GM21528 (cell line): ENCODE measurements at regions not wholly inside any gene's neighbourhood (a gene's known extent, or its start where the extent isn't known, plus 50 kb on each side); places are given as distances from the start of the nearest gene placed in this dataset.

Experiments used
- ATAC-seq: cut with Tn5 transposase; IDR thresholded peaks from one replicate; pipeline ENCODE4 v1.9.1; 2021; ENCODE audit warnings: mild to moderate bottlenecking, moderate library complexity; ENCODE audit not compliant: unreplicated experiment, low FRiP score

DNA sequence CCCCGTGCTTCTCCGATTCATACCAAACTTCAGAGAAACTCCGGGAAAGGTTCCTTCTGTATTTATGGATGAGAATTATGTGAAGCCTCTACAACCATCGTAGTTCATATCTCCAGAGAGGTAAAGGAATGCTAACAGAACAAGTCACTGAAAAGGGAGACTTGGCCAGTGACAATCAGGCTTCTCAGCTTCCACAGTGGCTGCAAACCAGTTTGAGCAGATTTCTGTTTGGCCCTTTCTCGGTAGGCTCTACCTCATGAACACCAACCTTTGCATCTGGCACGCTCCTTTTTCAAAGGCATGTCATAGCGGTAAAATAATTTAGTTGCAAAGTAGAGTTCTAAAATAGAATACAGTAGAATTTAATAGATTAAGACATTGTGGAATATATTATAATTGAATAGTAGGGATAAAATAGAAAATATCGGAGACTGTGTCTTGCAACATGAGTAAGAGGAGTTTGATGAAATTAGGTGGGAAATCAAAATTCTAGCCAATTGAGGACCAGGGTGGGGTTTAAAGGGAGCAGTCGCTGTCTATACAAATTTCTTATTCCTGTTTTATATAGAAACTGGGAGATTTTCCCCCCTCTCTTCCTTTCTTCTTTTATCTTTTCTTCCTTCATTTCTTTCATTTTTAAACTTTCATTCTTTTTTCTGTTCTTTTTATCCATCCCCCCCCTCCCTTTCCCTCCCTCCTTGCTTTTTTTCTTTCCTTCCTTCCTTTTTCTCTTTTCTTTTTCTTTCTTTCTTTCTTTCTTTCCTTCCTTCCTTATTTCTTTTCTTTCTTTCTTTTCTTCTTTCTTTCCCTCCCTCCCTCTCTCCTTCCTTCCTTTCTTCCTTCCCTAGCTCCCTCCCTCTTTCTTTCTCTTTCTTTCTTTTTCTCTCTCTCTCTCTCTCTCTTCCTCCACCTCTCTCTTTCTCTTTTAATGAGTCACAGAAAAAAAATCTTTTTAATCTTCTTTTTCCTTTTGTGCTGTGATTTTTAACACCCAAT lies 161.5 kb upstream of the KLF6 start:
- no peak for ATAC-seq

GRCh38 chr10:3945026-3945425 lies 160.0 kb upstream of the KLF6 start:
- ATAC-seq: no peak

DNA sequence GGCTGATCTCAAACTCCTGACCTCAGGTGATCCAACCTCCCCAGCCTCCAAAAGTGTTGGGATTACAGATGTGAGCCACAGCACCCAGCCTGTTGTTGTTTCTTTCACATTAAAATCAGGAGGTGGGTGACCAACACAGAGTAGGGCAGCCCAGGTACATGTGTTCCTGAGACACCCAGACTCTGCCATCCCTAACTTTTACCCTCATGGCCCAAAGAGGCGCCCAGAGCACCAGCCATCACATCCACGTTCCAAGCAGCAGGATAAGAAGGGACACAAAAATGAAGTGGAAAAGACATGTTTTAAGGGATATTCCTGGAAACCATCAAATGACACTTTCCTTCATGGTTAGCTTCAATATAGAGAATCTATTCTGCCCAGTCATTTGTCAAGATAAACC lies 159.6 kb upstream of the KLF6 start:
- no peak for ATAC-seq

GRCh38 chr10:3943695-3944257 lies 158.8 kb upstream of the KLF6 start:
- ATAC-seq: no peak

GRCh38 chr10:3942937-3943489 lies 158.0 kb upstream of the KLF6 start:
- ATAC-seq: no peak

- ATAC-seq: no peak
Observed at GRCh38 chr10:3941676-3942075, 156.7 kb upstream of the KLF6 start.

DNA sequence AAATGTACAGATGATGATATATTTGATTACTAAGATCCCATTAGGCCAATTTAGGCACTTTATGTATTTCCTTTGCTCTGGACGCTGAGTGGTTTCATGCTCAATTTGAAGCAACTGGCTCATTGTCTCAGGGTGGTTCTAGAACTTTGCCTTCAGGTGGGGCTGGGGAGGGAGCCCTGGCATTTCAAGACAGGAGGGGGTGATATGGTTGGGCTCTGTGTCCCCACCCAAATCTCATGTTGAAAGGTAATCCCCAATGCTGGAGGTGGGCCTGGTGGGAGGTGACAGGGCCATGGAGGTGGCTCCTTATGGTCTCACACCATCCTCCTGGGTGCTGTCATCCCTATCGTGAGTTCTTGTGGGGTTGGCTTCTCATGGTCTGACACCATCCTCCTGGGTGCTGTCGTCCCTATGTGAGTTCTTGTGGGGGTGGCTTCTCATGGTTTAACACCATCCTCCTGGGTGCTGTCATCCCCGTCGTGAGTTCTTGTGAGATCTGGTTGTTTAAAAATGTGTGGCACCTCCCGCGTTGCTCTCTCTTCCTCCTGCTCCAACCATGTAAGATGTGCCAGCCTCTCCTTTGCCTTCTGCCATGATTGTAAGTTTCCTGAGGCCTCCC lies 151.5 kb upstream of the KLF6 start:
- ATAC-seq: no peak

GRCh38 chr10:3935933-3936359 lies 150.9 kb upstream of the KLF6 start:
- no peak for ATAC-seq

GRCh38 chr10:3935141-3935540 lies 150.1 kb upstream of the KLF6 start:
- ATAC-seq: peak; percentile 98

- ATAC-seq: no peak
Observed at GRCh38 chr10:3933733-3934132, 148.7 kb upstream of the KLF6 start.

DNA sequence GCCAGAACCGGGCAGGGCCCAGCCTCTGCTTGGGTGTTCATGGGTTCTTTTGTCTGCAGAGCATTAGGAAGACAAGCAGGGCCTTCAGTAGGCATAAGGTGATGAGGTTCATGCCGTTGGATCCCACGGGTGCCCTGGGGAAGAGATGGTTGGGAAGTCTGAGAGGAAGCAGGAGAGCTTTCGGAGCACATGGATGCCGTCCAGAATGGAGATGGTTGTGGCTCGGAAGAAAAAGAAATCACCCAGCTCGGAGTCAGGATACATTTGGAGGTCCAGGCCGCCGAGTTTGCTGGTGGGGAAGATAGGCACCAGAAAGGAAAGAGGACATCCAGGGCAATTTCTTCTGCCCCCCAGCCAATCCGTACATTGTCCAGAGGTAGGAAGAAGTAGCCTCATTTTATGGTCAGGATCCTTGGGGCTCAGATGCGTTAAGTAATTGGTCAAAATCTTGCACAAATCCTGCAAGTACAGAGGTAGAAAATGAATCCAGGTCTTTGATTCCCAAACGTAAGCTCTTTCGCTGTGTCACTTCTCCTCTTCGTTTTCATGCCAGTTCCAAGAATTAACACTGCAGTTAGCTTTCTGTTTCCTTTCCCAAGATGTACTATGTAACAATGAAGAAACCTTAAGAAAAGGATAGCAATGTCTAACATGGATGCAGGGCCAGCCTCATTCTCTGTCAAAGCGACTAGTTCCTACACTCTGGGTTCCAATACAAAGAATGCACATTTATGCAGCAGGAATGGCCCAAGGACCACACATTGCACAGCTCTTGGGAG lies 147.8 kb upstream of the KLF6 start:
- no peak for ATAC-seq

DNA sequence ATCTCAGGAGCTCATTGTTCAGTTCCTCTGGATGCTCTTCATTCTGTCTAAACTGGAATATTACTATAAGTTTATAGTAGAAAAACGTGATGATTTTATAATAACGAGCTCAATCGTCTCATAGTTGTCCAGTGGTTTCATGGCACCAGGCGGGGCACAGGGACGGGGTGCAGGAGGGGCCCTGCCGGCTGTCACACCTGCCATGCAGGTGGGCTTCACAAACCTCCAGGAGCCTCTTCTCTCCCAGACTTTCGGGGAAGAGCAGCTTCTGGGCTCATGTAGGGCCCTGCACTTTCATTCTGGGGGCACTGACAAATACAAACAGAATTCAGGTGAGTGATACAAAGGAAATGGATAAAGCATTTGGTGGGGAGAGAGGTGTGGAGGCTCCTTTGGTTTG lies 146.9 kb upstream of the KLF6 start:
- no peak for ATAC-seq

DNA sequence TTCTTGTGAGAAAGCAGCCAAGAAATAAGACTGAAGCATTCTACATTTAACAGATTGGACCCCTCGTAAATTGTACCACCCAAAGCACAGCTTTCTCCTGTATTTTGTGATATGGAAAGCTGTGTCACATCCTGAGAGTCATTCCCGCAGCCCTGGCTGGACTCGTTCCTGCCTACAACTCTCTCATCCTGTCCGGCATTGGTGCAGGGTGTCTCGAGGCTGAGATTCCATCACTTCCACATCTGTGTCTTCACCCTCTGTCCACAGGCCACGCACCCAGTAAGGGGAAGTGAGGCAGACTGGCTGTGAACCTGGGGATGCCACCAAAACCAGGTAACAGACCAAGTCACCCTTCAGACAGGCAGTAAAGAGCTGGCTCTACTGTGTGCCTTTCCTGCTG lies 146.2 kb upstream of the KLF6 start:
- ATAC-seq: no peak

GRCh38 chr10:3928569-3928968 lies 143.6 kb upstream of the KLF6 start:
- no peak for ATAC-seq

GRCh38 chr10:3928078-3928477 lies 143.1 kb upstream of the KLF6 start:
- ATAC-seq: no peak

DNA sequence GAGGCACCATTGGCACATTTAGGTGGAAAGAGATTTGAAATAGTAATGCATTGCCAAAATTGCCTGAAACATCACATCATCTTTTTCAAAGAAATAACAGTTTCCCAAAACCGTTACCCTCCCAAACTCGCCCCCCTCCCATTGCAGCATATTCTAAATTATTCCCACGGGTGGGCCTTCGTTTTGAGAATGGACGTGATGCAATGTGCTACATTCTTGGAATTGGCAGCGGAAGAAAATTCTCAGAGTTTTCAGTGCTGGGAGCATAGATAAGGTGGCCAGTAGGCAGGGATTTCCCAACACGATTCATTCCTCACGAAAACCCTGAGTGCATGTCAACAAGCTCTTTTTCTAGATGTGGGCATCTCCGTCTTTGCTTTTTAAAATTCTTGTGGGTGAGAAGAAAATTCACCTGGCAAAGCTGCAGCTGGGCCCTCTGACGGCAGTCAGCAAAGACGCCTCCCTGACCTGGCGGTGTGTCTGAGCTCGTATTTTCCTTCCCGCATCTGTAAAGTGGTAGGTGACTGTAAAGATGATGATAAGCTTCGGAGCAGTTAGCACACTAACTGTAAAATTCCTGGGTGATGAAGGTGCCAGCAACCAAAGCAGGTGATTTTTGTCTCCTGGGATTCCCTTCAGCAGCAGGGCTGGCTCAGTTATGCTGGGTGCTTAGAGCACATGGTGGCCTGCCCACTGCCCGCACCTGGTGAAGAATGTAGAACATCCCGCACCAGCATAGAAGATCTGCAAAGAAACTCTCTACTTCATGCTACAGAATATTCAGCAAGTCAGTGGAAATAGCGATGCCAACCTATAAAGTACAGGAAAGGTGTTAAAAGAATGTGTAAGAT lies 141.9 kb upstream of the KLF6 start:
- ATAC-seq: no peak

GRCh38 chr10:3926258-3926657 lies 141.2 kb upstream of the KLF6 start:
- no peak for ATAC-seq

DNA sequence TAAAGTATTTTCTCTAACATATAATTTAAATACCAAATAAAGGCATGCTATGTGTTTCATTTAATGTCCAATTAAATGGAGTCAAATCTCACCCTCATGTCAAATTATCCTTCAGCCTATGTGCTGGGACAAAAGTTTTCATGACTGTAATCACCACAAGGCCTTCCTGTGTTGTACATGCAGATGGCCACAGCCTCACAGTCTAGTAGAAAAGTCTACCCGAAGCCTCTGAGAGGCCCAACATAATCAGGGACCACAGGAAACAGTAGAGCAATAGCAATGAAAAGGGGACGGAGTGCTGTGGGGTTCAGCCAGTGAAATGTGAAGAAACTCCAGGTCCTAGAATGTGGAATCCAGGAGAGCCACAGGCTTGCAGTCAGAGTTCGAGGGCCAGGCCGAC lies 140.2 kb upstream of the KLF6 start:
- no peak for ATAC-seq

DNA sequence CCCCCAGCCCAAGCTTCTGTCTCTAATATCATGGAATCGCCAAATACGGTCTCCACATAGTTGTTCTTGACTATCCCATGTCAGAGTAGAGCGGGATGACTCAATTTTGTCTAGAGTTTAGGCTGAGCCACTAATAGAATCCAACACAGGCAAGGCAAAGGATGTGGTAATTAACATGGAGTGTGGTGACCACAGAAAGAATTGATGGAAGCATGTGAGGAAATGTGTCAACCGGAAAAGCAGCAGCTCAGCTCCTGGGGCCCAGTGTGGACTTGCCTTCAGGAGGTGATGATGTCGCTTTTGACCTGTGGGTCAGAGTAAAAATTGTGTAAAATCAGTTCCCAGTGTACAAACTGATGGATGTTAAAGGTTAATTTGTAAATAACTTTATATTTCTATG lies 139.3 kb upstream of the KLF6 start:
- no peak for ATAC-seq

DNA sequence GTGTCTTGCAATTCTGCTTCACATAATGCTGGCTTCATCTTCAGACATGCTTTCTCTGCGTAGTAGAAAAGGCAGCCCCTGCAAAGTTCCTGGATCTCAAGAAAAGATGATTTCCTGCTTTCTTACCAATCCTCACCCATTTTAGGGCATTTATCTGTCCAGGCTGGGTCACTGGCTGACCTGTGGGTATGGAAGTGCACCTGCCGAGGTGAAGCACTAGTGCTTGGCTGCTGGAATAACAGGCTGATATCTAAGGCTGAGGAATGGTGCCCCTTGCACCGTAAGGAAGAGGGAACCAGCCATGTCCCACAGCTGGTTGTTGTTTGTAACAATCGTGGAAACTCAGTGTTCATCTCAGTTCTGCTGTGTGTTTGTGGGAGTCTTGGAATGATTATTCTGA lies 138.0 kb upstream of the KLF6 start:
- ATAC-seq: no peak
